ENCODE measurements at regions not wholly inside any gene's neighbourhood (a gene's known extent, or its start where the extent isn't known, plus 50 kb on each side); places are given as distances from the start of the nearest gene placed in this dataset.
"Not testable (repeated sequence)": the region's sequence is repeated elsewhere in the genome, so short reads cannot be mapped to it uniquely, and the experiment has no call there.

DNA sequence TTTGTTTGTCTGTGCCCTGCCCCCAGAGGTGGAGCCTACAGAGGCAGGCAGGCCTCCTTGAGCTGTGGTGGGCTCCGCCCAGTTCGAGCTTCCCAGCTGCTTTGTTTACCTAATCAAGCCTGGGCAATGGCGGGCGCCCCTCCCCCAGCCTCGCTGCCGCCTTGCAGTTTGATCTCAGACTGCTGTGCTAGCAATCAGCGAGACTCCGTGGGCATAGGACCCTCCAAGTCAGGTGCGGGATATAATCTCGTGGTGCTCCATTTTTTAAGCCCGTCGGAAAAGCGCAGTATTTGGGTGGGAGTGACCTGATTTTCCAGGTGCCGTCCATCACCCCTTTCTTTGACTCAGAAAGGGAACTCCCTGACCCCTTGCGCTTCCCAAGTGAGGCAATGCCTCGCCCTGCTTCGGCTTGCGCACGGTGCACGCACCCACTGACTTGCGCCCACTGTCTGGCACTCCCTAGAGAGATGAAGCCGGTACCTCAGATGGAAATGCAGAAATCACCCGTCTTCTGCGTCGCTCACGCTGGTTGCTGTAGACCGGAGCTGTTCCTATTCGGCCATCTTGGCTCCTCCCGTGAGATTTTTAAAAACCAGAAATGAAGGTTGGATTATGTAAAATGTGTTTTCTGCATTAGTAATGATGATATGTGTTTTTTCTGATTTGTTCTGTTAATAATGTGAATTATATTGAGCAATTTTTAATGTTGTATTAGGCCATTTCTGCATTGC, 59.7 kb downstream of the CYTL1 start:
- not testable (repeated sequence) for TF ChIP-seq EZH2 (IDR thresholded peaks at IDR 0.05; ENCODE audit: insufficient read depth, low read length)
- TF ChIP-seq, protein P1, sequence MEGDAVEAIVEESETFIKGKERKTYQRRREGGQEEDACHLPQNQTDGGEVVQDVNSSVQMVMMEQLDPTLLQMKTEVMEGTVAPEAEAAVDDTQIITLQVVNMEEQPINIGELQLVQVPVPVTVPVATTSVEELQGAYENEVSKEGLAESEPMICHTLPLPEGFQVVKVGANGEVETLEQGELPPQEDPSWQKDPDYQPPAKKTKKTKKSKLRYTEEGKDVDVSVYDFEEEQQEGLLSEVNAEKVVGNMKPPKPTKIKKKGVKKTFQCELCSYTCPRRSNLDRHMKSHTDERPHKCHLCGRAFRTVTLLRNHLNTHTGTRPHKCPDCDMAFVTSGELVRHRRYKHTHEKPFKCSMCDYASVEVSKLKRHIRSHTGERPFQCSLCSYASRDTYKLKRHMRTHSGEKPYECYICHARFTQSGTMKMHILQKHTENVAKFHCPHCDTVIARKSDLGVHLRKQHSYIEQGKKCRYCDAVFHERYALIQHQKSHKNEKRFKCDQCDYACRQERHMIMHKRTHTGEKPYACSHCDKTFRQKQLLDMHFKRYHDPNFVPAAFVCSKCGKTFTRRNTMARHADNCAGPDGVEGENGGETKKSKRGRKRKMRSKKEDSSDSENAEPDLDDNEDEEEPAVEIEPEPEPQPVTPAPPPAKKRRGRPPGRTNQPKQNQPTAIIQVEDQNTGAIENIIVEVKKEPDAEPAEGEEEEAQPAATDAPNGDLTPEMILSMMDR (IDR thresholded peaks at IDR 0.05; ENCODE audit: insufficient read depth, low read depth, low read length) = not testable (repeated sequence)
